GM19324 (cell line): ENCODE measurements at regions not wholly inside any gene's neighbourhood (a gene's known extent, or its start where the extent isn't known, plus 50 kb on each side); places are given as distances from the start of the nearest gene placed in this dataset.
"Not testable (repeated sequence)": the region's sequence is repeated elsewhere in the genome, so short reads cannot be mapped to it uniquely, and the experiment has no call there.

Experiments used
- ATAC-seq: cut with Tn5 transposase; IDR thresholded peaks from one replicate; pipeline ENCODE4 v1.9.1; 2021; ENCODE audit warnings: mild to moderate bottlenecking, moderate library complexity; ENCODE audit not compliant: unreplicated experiment, low FRiP score

DNA sequence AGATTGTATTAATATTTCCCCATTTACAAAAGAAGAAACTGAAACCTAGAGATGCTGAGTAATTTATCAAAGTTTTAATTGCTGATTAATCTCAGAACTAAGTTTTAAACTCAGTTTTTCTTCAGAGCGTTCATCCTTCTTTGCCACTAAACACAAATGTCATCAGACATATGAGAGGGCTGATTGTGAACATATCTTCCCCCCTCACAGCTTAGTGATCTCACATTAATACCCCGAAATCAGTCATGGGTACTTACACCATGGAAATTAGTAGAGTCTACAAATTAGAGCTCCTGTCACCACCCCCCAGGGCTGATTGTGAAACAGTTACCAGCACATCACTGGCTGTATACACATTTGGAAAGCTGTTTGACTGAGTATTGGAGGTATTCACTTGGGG lies 189.3 kb upstream of the SGO1 start:
- no peak for ATAC-seq

DNA sequence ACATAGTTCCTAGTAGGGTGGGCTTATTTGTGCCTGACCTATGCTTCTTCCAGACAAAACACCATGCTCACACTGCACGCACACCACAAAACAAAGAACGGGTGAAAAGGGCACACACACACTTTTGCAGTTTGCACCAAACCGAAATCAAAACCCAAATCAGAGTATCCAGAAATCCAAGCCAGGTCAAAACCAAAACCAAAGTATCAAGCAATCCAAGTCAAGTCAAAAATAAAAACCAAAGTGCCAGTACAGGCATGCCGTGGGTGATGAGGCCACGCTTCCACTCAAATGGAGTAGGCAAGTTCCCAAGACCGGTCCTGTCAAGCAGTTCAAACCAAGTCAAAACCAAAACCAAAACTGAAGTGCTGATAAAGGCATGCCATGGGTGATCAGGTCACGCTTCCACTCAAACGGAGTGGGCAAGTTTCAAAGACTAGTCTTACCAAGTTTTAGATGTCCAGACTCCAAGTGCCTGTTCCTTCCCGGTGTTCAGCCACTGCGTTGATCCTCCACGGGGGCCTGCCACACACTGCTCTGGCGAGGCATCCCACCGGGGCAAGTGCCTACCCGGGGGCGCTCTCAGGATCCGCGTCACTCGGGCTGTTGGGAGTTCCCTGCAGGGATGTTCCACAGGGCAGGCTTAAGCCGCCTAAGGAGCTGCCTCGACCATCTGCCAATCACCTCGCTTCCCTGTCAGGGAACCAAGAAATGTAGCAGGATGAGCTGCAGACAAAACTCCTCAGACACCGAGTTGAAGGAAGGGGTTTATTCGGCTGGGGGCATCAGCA lies 184.5 kb upstream of the SGO1 start:
- ATAC-seq, result not testable (repeated sequence)

DNA sequence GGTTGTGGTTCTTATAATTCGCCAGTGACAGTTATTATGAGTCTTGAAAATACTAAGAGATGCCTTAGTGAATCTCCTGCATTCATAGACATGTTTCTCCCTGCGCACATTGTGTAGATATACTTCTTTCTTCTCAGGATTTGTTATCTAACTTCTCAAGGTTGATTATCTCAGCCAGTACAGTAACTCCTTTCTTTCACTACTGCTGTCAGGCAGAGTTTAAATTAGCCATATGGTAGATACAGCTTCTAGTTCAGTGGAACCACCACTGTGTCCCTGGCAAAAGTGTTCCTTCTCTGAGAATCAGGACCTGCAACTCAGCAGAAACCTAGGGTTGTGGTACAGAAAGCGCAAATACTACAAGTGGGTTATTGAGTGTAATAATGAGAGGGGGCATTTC lies 175.0 kb upstream of the SGO1 start:
- no peak for ATAC-seq

DNA sequence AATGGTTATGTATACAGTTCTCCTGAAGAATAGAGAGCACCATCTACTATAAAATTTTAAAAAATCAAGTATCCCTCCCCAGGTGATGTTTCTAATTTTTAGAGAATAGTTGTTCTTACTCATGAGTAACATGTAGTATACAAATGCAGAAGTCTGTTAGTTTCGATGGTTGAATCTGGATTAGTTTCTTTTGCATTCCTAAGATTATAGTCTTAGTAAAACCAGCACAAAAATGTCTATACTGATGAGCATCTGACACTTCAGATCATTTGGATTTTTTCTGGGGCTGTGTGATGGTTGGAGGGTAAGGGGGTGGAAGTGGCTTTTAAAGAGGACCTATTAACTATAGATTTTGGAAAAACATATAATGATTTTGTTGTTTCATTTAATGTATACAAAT lies 167.3 kb upstream of the SGO1 start:
- ATAC-seq, result no peak

DNA sequence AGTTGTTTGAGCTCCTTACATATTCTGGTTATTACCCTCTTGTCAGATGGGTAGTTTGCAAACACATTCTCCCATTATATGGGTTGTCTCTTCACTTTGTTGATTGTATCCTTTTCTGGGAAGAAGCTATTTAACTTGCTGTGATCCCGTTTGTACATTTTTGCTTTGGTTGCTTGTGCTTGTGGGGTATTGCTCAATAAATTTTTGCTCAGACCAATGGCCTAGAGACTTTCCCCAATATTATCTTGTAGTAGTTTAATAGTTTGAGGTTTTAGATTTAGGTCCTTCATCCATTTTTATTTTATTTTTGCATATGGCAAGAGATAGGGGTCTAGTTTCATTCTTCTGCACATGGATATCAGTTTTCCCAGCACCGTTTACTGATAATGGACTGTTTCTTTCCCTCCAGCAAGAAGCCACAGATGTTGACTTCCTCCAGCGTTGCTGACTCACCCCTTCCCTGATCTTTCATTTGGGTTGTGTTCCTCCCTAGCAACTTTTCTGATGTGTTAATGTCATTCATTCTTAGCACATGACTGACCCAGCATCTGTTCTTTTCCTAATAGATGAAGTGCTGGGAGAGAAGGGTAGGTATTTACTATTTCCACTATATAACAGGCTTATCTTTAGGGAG lies 166.7 kb upstream of the SGO1 start:
- no peak for ATAC-seq

DNA sequence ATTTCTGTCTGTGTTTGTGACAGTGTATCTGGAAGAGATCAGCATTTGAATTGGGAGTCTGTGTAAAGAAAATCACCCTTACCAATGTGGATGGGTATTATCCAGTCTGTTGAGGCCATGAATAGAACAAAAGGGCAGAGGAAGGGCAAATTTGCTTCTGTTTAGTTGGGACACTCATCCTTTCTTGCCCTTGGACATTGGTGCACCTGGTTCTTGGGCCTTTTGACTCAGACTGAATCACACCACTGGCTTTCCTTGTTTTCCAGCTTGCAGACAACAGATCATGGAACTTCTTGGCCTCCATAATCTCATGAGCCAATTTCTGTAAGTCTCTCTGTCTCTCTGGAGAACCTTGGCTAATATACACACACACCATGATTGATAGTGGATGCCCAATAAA lies 164.4 kb upstream of the SGO1 start:
- ATAC-seq, result no peak

DNA sequence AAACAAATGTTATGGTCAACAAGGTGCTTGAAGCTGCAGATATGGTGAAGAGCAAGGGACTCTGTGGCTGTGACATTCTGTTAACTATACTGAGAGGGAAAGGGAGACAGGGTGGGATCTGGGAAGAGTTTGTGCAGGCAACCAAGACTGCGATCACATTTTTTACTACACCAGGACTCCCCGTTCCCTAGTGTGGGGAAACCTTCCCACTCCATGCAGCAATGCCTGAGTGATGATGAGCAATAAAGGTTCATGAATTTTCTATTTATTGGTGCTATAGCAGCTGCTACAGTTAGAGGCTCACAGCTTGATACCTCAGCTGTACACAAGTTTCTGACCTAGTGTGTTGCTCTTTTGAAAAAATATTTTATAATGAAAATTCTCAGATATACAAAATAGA lies 160.9 kb upstream of the SGO1 start:
- no peak for ATAC-seq

DNA sequence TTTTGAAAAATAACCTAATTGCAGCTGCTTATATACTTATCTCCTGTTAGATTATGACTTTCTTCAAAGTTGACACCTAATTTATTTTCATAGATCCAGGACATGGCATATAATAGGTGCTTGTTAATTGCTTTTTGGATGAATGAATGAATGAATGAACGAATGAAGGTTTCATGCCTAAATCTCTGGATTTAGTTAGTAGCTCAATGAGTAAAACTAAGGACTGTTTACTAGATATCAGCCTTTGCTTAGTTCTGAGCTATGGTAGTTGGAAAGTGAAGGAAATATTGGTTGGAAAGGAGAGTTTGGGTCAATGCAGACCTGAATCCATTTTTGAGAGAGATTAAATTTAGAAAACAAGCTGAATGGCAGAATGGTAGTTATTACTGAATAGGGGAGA lies 160.4 kb upstream of the SGO1 start:
- ATAC-seq, result no peak

DNA sequence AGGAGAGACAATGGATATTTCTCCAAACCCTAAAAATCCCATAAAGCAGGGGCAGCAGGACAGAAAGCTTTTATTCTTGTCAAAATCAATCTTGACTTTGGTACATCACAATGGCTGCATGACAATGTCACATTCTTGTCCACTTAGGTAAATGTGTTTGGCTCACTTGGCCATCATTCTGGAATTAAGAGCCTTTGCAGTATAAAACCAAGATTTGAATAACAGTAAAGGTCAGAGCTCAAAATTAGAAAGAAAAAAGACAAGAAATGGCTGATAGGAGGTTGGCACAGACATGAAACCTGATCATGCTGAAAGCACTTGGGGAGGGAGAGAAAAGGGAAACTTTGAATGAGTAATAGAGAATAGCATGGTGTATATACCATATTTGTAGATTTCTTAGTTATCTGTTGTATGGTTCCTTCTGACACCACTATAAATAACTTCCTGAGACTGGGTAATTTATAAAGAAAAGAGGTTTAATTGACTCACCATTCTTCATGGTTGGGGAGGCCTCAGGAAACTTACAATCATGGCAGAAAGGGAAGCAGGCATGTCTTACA lies 158.5 kb upstream of the SGO1 start:
- no peak for ATAC-seq

DNA sequence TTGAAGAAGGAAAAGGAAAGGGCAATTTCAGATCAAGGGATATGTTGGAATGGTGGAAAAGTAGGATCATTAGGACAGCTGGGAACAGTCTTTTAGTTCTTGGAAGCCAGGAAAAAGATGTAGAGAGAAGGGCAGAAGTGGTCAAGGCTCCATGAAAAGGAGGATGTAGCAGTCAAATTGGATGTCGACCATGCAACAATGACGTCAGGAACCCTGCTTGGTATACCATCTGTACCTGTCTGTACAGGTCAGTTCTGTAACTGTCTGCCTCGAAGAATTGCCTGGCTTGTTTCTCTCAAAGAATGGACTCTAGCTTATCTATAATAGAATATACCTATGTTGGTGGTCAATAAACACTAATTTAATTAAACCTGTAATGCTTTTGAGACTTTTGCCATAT lies 157.8 kb upstream of the SGO1 start:
- no peak for ATAC-seq

DNA sequence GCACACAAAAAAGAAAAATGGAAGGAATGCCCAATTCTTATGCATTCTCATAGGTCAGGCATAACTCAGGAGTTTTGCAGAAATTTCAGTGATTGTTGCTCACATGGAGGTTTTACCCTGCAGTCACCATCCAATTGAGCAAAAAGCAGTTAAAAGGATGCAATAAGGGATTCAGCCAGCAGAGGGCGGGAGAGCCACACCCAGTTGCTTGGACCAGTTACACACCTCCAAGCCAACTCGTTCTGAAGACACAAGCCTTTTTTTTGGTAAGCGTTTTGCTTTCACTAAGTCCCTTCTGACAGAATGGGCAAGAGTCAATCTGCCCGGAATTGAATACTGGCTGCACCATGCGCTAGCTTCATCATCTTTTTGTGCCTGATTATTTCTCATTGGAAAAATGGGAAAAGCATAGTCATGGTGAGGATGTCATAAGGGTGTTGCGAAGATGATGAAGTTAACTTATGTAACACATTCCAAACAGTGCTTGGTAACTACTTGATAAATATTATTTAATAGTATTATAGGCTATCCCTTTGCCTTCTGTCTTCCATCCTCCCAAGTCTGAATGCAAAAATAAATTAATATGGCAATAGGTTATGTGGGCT lies 154.4 kb upstream of the SGO1 start:
- peak; percentile 79 for ATAC-seq

DNA sequence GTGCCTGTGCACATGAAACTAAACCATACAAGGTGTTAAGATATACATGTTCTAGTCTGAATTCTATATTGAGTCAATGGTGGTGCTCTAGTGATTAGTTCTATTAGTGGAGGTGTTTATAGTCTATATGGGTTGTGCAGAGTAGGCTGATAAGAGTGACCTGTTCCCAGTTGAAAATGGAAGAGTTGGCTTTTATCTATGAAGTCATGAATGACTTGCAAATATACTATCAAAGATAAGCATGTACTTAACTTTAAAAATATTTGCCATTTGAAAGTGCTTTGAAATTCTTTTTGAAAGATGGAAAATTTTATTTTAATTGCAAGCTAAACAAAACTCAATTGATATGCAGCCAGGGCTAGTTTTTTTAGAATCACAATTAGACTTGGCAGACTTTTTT lies 150.6 kb upstream of the SGO1 start:
- no peak for ATAC-seq

DNA sequence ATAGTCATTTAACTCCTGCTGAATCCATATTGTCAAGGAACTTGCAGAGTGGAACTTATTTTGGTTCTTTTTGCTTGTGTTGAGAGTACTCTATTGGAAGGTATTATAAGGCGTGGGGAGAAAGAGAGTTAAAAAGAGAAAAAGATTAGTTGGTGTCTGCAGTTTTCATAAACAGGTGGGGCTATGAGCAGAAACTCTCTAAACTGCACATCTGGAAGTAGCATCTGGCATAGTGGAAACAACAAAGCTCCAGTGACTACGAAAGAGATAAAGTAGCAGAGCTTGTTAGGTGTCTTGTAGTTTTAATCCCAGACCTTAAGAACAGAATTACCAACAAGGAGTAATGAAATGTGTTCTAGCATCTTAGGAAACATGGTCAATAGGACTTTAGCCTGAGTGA lies 148.8 kb upstream of the SGO1 start:
- no peak for ATAC-seq

DNA sequence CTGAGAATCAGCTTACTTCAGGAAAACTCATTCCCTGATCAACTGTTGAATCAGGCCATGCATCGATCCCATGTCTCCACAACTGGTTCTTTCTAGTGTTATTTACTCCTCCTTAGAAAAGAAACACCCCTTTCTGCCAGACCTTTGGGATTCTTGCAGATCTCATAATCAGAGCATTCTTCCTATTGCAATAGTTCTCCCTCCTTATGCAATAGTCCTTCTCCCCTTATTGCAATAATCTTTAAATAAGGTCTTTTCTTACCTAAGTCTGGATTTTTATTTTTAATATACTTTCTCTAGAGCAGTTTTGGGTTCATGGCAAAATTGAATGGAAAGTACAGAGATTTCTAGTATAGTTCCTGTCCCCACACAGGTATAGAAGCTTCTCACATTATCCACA lies 141.9 kb upstream of the SGO1 start:
- no peak for ATAC-seq

DNA sequence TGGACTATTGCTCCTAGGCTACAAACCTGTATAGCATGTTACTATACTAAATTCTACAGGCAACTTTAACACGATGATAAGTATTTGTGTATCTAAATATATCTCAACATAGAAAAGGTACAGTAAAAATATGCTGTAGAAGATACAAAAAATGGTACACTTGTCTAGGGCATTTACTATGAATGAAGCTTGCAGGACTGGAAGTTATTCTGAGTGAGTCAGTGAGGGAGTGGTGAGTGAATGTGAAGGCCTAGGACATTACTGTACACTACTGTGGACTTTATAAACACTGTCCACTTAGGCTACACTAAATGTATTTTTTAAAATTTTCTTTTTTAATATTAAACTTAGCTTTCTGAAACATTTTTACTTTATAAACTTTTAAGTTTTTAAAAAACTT lies 140.5 kb upstream of the SGO1 start:
- ATAC-seq, result no peak

DNA sequence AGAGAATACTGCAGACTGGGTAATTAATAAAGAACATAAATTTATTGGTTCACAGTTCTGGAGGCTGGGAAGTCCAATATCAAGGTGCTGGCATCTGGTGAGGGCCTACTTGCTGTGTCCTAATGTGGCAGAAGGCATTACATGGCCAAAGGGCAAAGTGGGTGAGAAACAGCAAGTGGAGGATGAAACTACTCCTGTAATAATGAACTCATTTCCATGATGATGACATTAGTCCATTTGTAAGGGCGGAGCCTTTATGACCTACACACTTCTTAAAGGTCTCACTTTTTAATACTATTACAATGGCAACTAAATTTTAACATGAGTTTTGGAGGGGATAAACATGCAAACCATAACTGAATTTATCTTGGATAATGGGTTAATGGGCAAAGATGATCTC lies 139.6 kb upstream of the SGO1 start:
- ATAC-seq, result no peak

DNA sequence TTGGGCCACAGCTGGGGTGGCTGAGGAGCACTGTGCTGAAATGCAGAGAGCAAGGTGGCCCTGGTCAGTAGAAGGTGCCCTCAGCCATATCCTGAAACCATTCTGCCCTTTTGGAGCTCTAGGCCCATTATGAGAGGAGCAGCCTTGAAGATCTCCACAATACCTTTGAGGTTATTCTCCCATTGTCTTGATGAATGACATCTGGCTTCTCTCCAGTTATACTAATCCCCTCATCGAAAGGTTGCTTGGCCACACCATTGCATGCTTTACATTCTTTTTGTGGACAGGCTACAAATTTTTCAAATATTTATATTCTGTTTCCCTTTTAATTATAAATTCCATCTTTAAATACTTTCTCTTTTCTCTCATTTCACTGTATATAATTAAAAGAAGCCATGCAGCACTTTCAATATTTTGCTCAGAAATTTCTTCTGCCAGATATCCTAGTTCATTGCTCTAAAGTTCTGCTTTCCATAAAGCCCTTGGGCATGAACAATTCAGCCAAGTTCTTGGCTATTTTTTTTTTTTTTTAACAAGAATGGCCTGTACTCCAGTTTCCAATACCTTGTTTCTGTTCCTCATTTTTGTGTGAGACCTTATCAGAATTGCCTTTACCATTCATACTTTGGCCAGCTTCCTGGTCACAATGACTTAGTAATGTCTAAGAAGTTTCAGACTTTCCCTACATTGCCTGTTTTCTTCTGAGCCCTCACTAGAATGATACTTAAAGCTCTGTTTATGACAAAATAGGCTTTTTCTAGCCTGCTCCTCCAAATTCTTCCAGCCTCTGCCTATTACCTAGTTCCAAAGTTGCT lies 138.9 kb upstream of the SGO1 start:
- peak; percentile 91 for ATAC-seq

DNA sequence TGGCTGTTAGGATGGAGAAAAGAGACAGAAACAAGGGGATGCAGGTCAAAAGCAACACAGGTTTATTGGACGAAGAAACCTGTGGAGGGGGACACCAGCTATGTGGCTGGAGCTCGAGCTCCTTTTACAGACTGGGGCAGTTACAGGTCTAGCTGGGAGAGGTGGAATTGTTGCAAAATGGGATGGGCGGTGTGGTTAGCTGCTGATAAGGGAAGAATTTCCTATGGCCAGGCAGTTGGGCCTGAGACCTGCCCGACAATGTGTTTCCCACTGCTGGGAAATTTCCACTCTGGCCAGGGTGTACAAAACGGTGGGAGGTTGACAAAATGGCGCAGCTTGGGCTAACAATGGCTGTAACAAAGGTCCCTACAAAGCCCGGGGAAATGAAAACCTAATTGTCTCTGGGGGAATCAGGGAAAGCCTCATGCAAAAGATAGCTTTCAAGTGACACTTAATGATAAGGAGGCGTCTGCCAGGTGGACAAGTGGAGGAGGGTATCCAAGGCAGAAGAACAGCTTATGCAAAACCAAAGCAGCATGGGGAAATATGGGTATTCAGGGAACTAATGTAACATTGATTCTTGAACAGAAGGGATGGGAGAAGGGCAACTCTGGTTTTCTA lies 137.4 kb upstream of the SGO1 start:
- no peak for ATAC-seq

DNA sequence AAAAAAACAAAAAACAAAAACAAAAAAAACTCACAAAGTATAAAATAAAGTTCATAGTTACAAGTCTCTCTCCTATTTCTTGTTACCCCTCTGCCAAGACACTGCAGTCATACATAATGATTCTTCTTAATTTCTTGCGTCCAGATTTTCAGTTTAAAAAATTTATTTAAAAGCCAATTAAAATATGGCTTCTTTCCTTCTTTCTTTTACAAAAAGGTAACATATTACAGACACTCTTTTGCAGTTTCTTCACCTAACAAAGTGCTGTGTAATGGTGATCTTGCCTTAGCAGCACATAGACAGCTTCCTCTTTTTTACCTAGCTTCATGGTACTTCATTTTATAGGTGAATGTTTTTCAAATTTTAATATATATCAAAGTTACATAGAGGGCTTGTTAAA lies 136.1 kb upstream of the SGO1 start:
- ATAC-seq, result no peak

DNA sequence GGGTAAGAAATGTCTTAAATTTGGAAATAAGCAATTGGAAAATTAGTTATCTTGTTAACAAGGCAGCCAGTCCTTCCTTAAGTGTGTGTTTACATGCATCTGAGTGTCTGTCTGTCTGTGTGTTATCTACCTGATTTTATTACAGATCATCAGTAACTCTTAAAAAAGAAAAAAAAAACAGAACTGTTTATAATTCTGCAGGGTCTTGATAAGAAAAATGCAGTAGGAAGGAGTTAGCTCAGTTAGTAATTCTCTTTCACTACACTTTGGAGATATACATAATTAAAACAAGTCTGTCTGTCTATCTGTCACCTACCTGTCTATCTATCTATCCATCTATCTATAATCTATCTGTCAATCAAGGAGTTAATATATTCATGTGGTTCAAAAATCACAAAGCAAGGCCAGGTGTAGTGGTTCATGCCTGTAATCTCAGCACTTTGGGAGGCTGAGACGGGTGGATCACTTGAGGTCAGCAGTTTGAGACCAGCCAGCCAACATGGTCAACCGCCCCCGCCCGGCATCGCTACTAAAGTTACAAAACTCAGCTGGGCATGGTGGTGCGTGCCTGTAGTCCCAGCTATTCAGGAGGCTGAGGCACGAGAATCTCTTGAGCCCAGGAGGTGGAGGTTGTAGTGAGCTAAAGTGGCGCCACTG lies 135.5 kb upstream of the SGO1 start:
- ATAC-seq, result no peak
